ENCODE measurements at regions not wholly inside any gene's neighbourhood (a gene's known extent, or its start where the extent isn't known, plus 50 kb on each side); places are given as distances from the start of the nearest gene placed in this dataset.

GRCh38 chr16:80283466-80284392 lies 257.1 kb upstream of the DYNLRB2 start:
- TF ChIP-seq TP53 (CRISPR knock-in tag; IDR thresholded peaks at IDR 0.05) (no peak), ELF4 (CRISPR knock-in tag; IDR thresholded peaks at IDR 0.05; ENCODE audit: low read depth) (no peak), ETV6 (CRISPR knock-in tag; IDR thresholded peaks at IDR 0.05) (no peak), MLX (CRISPR knock-in tag; IDR thresholded peaks at IDR 0.05) (no peak)

Measured in WTC11 (cell line).